H1 (cell line): ENCODE measurements at regions not wholly inside any gene's neighbourhood (a gene's known extent, or its start where the extent isn't known, plus 50 kb on each side); places are given as distances from the start of the nearest gene placed in this dataset.

Source experiments
- BCL11A ChIP-seq, 2 experiments: IDR thresholded peaks; one replicate each; pipeline ENCODE4 v1.6.1; 2011; ENCODE audit warnings: low read depth in 2 of 2, low read length in 2 of 2, mild to moderate bottlenecking in 2 of 2
- CHD1 ChIP-seq: IDR thresholded peaks from 2 replicates; pipeline ENCODE4 v1.6.1; 2012; ENCODE audit warnings: low read depth, low read length, improper control_type of control experiment
- HDAC2 ChIP-seq, 2 experiments: fragments of 300-600 bp in 1 of 2; sonication (generic) in 1 of 2; IDR thresholded peaks; 2 replicates each; pipeline ENCODE4 v1.6.1; 2011 to 2012; ENCODE audit warnings: low read depth in 2 of 2, low read length in 2 of 2, mild to moderate bottlenecking in 2 of 2, moderate library complexity in 2 of 2, borderline replicate concordance in 1 of 2, inconsistent platforms in 1 of 2
- NANOG ChIP-seq: IDR thresholded peaks from 2 replicates; pipeline ENCODE4 v1.6.1; 2011; ENCODE audit warnings: low read length, low read depth, mild to moderate bottlenecking, inconsistent platforms; ENCODE audit not compliant: insufficient read depth, poor library complexity, severe bottlenecking
- RAD21 ChIP-seq, 2 experiments: IDR thresholded peaks in 1 of 2; conservative IDR thresholded peaks in 1 of 2; 2 replicates each; pipeline ENCODE4 v1.6.1; 2011; ENCODE audit warnings: low read depth in 2 of 2, low read length in 2 of 2, improper control_type of control experiment in 1 of 2, inconsistent platforms in 1 of 2, mild to moderate bottlenecking in 1 of 2, moderate library complexity in 1 of 2
- RBBP5 ChIP-seq: IDR thresholded peaks from 2 replicates; pipeline ENCODE4 v1.7.1; 2012; ENCODE audit warnings: low read depth, mild to moderate bottlenecking, inconsistent platforms, low read length, moderate library complexity, borderline replicate concordance
- SIRT6 ChIP-seq: IDR thresholded peaks from one replicate; pipeline ENCODE4 v1.7.1; 2012; ENCODE audit warnings: low read length, inconsistent platforms
- SP2 ChIP-seq: IDR thresholded peaks from 2 replicates; pipeline ENCODE4 v1.6.1; 2012; ENCODE audit warnings: mild to moderate bottlenecking, low read length, inconsistent platforms
- SRF ChIP-seq: IDR thresholded peaks from 2 replicates; pipeline ENCODE4 v1.6.1; 2011; ENCODE audit warnings: mild to moderate bottlenecking, low read depth, low read length, moderate library complexity
- TF ChIP-seq, protein P1 (sequence below): fragments of 300-600 bp; sonication (generic); IDR thresholded peaks from 2 replicates; pipeline ENCODE4 v1.7.1; 2012; ENCODE audit warnings: low read length, moderate library complexity, mild to moderate bottlenecking, inconsistent platforms; ENCODE audit not compliant: insufficient replicate concordance

DNA sequence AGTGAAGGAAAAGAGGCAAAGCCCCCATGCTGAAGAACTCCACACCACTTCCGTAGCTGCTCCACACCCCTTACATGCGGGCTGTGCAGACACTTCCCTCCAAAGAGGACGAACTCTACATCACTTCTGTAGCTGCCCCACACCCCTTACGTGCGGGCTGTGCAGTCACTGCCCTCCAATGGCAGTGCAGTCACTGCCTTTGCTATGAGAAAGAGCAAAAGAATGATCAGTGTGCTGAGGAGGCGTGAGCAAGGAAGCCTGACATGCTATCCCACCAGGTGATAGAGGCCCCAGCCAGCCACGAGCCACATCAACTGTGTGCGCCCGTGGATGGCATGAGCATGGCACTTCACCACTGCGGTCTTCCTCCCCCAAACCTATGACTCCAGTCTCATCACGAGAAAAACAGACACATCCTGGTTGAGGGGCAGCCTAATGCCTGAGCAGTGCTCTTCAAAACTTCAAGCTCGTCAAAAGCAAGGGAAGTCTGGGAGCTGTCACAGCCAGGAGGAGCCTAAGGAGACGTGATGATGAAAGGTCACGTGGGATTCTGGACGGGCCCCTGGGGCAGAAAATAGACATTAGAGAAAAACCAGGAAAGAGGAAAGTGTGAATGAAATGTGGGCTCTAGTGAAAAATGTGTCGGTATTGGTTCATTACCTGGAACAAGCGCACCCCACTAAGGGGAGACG lies 60.8 kb upstream of the C14orf180 start (continued):
- TF ChIP-seq, protein P1, sequence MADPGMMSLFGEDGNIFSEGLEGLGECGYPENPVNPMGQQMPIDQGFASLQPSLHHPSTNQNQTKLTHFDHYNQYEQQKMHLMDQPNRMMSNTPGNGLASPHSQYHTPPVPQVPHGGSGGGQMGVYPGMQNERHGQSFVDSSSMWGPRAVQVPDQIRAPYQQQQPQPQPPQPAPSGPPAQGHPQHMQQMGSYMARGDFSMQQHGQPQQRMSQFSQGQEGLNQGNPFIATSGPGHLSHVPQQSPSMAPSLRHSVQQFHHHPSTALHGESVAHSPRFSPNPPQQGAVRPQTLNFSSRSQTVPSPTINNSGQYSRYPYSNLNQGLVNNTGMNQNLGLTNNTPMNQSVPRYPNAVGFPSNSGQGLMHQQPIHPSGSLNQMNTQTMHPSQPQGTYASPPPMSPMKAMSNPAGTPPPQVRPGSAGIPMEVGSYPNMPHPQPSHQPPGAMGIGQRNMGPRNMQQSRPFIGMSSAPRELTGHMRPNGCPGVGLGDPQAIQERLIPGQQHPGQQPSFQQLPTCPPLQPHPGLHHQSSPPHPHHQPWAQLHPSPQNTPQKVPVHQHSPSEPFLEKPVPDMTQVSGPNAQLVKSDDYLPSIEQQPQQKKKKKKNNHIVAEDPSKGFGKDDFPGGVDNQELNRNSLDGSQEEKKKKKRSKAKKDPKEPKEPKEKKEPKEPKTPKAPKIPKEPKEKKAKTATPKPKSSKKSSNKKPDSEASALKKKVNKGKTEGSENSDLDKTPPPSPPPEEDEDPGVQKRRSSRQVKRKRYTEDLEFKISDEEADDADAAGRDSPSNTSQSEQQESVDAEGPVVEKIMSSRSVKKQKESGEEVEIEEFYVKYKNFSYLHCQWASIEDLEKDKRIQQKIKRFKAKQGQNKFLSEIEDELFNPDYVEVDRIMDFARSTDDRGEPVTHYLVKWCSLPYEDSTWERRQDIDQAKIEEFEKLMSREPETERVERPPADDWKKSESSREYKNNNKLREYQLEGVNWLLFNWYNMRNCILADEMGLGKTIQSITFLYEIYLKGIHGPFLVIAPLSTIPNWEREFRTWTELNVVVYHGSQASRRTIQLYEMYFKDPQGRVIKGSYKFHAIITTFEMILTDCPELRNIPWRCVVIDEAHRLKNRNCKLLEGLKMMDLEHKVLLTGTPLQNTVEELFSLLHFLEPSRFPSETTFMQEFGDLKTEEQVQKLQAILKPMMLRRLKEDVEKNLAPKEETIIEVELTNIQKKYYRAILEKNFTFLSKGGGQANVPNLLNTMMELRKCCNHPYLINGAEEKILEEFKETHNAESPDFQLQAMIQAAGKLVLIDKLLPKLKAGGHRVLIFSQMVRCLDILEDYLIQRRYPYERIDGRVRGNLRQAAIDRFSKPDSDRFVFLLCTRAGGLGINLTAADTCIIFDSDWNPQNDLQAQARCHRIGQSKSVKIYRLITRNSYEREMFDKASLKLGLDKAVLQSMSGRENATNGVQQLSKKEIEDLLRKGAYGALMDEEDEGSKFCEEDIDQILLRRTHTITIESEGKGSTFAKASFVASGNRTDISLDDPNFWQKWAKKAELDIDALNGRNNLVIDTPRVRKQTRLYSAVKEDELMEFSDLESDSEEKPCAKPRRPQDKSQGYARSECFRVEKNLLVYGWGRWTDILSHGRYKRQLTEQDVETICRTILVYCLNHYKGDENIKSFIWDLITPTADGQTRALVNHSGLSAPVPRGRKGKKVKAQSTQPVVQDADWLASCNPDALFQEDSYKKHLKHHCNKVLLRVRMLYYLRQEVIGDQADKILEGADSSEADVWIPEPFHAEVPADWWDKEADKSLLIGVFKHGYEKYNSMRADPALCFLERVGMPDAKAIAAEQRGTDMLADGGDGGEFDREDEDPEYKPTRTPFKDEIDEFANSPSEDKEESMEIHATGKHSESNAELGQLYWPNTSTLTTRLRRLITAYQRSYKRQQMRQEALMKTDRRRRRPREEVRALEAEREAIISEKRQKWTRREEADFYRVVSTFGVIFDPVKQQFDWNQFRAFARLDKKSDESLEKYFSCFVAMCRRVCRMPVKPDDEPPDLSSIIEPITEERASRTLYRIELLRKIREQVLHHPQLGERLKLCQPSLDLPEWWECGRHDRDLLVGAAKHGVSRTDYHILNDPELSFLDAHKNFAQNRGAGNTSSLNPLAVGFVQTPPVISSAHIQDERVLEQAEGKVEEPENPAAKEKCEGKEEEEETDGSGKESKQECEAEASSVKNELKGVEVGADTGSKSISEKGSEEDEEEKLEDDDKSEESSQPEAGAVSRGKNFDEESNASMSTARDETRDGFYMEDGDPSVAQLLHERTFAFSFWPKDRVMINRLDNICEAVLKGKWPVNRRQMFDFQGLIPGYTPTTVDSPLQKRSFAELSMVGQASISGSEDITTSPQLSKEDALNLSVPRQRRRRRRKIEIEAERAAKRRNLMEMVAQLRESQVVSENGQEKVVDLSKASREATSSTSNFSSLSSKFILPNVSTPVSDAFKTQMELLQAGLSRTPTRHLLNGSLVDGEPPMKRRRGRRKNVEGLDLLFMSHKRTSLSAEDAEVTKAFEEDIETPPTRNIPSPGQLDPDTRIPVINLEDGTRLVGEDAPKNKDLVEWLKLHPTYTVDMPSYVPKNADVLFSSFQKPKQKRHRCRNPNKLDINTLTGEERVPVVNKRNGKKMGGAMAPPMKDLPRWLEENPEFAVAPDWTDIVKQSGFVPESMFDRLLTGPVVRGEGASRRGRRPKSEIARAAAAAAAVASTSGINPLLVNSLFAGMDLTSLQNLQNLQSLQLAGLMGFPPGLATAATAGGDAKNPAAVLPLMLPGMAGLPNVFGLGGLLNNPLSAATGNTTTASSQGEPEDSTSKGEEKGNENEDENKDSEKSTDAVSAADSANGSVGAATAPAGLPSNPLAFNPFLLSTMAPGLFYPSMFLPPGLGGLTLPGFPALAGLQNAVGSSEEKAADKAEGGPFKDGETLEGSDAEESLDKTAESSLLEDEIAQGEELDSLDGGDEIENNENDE: no peak
- no peak for TF ChIP-seq BCL11A (IDR thresholded peaks at IDR 0.05; ENCODE audit: low read depth in 2 of 2, low read length in 2 of 2)
- no peak for TF ChIP-seq HDAC2 (IDR thresholded peaks at IDR 0.05; ENCODE audit: borderline replicate concordance in 1 of 2, low read depth in 2 of 2, low read length in 2 of 2)
- TF ChIP-seq RAD21 (IDR thresholded peaks at IDR 0.05 in 1 of 2, conservative IDR thresholded peaks at IDR 0.05 in 1 of 2; ENCODE audit: low read depth in 2 of 2, low read length in 2 of 2): no peak
- no peak for TF ChIP-seq NANOG
- no peak for TF ChIP-seq CHD1
- no peak for TF ChIP-seq SP2
- no peak for TF ChIP-seq SIRT6
- no peak for TF ChIP-seq RBBP5
- TF ChIP-seq SRF: no peak
